Glutamatergic neuron (in vitro differentiated cells): ENCODE measurements at regions not wholly inside any gene's neighbourhood (a gene's known extent, or its start where the extent isn't known, plus 50 kb on each side); places are given as distances from the start of the nearest gene placed in this dataset.

Experiments used
- DNase-seq: peaks from one replicate; pipeline ENCODE4 v3.0.0; 2022
- H3K27ac Mint-ChIP-seq: one replicate; pipeline ENCODE4 v1.8.0; 2020; ENCODE audit warnings: mild to moderate bottlenecking, mixed read lengths, inconsistent platforms; ENCODE audit not compliant: unreplicated experiment
- H3K27me3 Mint-ChIP-seq: one replicate; pipeline ENCODE4 v1.8.0; 2020; ENCODE audit warnings: mild to moderate bottlenecking, moderate library complexity, mixed read lengths, inconsistent platforms; ENCODE audit not compliant: unreplicated experiment
- H3K36me3 Mint-ChIP-seq: one replicate; pipeline ENCODE4 v1.8.0; 2020; ENCODE audit warnings: mild to moderate bottlenecking, mixed read lengths, inconsistent platforms; ENCODE audit not compliant: unreplicated experiment
- H3K4me1 Mint-ChIP-seq: one replicate; pipeline ENCODE4 v1.8.0; 2020; ENCODE audit warnings: mild to moderate bottlenecking, low read depth, mixed read lengths, inconsistent platforms; ENCODE audit not compliant: unreplicated experiment
- H3K4me3 Mint-ChIP-seq: one replicate; pipeline ENCODE4 v1.8.0; 2020; ENCODE audit warnings: mild to moderate bottlenecking, mixed read lengths, inconsistent platforms; ENCODE audit not compliant: unreplicated experiment
- H3K9me3 Mint-ChIP-seq: one replicate; pipeline ENCODE4 v1.8.0; 2020; ENCODE audit warnings: mild to moderate bottlenecking, moderate library complexity, mixed read lengths, inconsistent platforms; ENCODE audit not compliant: unreplicated experiment
- TF ChIP-seq, protein P1 (sequence below): fragments of 200-600 bp; sonication (generic); IDR thresholded peaks from one replicate; pipeline ENCODE4 v1.5.0; 2021; ENCODE audit not compliant: partially characterized antibody, unreplicated experiment

- peaks cover 5% of the 10 kb centered on the region for H3K9me3 Mint-ChIP-seq
- no peak overlapping the region for H3K27ac Mint-ChIP-seq
- no peak for DNase-seq
- H3K36me3 Mint-ChIP-seq = peaks cover 15% of the 10 kb centered on the region
- H3K4me1 Mint-ChIP-seq = no peaks in the 10 kb centered on the region
- H3K27me3 Mint-ChIP-seq = peaks cover 1% of the 10 kb centered on the region
- H3K4me3 Mint-ChIP-seq = no peak overlapping the region
- TF ChIP-seq, protein P1, sequence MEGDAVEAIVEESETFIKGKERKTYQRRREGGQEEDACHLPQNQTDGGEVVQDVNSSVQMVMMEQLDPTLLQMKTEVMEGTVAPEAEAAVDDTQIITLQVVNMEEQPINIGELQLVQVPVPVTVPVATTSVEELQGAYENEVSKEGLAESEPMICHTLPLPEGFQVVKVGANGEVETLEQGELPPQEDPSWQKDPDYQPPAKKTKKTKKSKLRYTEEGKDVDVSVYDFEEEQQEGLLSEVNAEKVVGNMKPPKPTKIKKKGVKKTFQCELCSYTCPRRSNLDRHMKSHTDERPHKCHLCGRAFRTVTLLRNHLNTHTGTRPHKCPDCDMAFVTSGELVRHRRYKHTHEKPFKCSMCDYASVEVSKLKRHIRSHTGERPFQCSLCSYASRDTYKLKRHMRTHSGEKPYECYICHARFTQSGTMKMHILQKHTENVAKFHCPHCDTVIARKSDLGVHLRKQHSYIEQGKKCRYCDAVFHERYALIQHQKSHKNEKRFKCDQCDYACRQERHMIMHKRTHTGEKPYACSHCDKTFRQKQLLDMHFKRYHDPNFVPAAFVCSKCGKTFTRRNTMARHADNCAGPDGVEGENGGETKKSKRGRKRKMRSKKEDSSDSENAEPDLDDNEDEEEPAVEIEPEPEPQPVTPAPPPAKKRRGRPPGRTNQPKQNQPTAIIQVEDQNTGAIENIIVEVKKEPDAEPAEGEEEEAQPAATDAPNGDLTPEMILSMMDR = no peak
Observed at GRCh38 chr2:380221-380620, 92.3 kb upstream of the ALKAL2 start.

DNA sequence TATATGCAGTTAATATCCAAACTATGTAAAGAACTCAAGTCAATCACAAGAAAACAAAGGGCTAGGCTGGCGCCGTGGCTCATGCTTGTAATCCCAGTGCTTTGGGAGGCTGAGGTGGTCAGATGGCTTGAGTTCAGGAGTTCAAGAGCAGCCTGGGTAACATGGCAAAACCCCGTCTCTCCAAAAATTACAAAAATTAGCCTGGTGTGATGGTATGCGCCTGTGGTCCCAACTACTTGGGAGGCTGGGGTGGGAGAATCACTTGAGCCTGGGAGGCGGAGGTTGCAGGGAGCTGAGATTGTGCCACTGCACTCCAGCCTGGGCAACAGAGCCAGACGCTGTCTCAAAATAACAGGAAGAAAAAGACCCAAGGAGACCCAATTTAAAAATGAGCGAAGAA lies 91.9 kb upstream of the ALKAL2 start:
- Mint-ChIP-seq H3K4me1 (no peaks in the 10 kb centered on the region), H3K9me3 (peaks cover 5% of the 10 kb centered on the region), H3K4me3 (no peak overlapping the region), H3K27me3 (peaks cover 1% of the 10 kb centered on the region), H3K27ac (no peak overlapping the region), H3K36me3 (peaks cover 15% of the 10 kb centered on the region)
- DNase-seq = no peak
- TF ChIP-seq, protein P1 = no peak

DNA sequence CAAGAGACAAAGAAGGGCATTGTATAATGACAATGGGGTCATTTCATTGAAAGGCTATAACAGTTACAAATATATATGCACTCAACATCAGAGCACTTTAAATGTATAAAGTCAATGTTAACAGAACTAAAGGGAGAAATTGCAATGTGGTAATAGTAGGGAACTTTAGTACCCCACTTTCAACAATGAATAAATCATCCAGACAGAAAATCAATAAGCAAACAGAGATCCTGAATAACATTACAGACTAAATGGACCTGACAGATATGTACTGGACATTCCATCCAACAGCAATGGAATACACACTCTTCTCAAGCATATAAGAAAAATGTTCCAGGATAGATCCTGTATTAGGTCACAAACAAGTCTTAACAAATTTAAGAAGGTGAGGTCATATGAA lies 90.5 kb upstream of the ALKAL2 start:
- Mint-ChIP-seq H3K4me1 (no peaks in the 10 kb centered on the region), H3K4me3 (no peak overlapping the region), H3K27ac (no peak overlapping the region), H3K27me3 (peaks cover 1% of the 10 kb centered on the region), H3K36me3 (peaks cover 15% of the 10 kb centered on the region), H3K9me3 (peaks cover 5% of the 10 kb centered on the region)
- TF ChIP-seq, protein P1 = no peak
- no peak for DNase-seq

DNA sequence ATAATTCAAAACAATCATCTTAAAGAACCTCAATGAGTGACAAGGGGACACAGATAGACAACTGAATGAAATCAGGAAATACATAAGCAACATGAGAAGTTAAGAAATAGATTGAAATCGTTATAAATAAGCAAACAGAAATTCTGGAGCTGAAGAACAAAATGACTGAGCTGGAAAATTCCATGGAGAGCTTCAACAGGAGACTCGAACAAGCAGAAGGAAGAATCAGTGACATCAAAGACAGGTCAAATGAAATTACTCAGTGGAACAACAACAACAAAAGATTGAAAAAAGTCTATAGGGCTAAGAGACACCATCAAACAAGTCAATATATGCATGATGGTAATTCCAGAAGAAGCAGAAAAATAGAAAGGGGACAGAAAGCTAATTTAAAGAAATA lies 89.5 kb upstream of the ALKAL2 start:
- TF ChIP-seq, protein P1 = no peak
- no peak for DNase-seq
- no peaks in the 10 kb centered on the region for H3K4me1 Mint-ChIP-seq
- peaks cover 9% of the 10 kb centered on the region for H3K9me3 Mint-ChIP-seq
- H3K27me3 Mint-ChIP-seq = peaks cover 5% of the 10 kb centered on the region
- H3K27ac Mint-ChIP-seq = no peak overlapping the region
- no peak overlapping the region for H3K4me3 Mint-ChIP-seq
- peaks cover 15% of the 10 kb centered on the region for H3K36me3 Mint-ChIP-seq

DNA sequence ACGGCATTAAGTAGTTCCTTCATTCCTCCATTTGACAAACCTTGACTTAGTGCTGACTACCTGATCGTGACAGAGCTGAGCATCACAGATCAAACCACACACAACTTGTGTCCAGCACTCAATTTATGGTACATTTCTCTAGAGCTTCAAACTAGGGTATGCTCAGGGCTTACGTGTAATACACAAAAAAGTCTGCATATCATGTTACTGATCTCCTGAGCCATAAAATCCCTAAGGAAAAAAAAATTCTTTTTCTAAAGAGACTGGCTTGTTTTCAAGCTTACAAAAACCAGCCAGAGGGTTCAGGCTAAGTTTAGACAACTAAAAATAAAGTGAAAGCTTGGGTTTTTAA lies 88.0 kb upstream of the ALKAL2 start:
- H3K9me3 Mint-ChIP-seq = peaks cover 11% of the 10 kb centered on the region
- no peak overlapping the region for H3K27ac Mint-ChIP-seq
- H3K4me3 Mint-ChIP-seq = no peak overlapping the region
- H3K4me1 Mint-ChIP-seq = no peaks in the 10 kb centered on the region
- TF ChIP-seq, protein P1 = no peak
- H3K27me3 Mint-ChIP-seq = peaks cover 3% of the 10 kb centered on the region
- peaks cover 25% of the 10 kb centered on the region for H3K36me3 Mint-ChIP-seq
- no peak for DNase-seq
